ENCODE measurements at regions not wholly inside any gene's neighbourhood (a gene's known extent, or its start where the extent isn't known, plus 50 kb on each side); places are given as distances from the start of the nearest gene placed in this dataset.
"Not testable (repeated sequence)": the region's sequence is repeated elsewhere in the genome, so short reads cannot be mapped to it uniquely, and the experiment has no call there.

- DNase-seq: not testable (repeated sequence)
Observed at GRCh38 chr7:49100908-49101740, 176.8 kb downstream of the CDC14C start.

- DNase-seq: no peak
Observed at GRCh38 chr7:49102411-49102810, 178.1 kb downstream of the CDC14C start.

- no peak for DNase-seq
Observed at GRCh38 chr7:49111706-49112105, 187.4 kb downstream of the CDC14C start.

GRCh38 chr7:49112222-49112621 is 187.9 kb downstream of the CDC14C start:
- no peak for DNase-seq

GRCh38 chr7:49112647-49113046 is 188.3 kb downstream of the CDC14C start:
- no peak for DNase-seq

- DNase-seq: no peak
Observed at GRCh38 chr7:49119706-49120105, 195.4 kb downstream of the CDC14C start.

- no peak for DNase-seq
Observed at GRCh38 chr7:49125246-49125645, 200.9 kb downstream of the CDC14C start.

- no peak for DNase-seq
Observed at GRCh38 chr7:49127359-49127913, 203.1 kb downstream of the CDC14C start.

GRCh38 chr7:49137978-49138377 is 213.6 kb downstream of the CDC14C start:
- no peak for DNase-seq

- DNase-seq: no peak
Observed at GRCh38 chr7:49150486-49150885, 226.1 kb downstream of the CDC14C start.

GRCh38 chr7:49151146-49151545 is 226.8 kb downstream of the CDC14C start:
- DNase-seq: no peak

- no peak for DNase-seq
Observed at GRCh38 chr7:49158321-49158720, 234.0 kb downstream of the CDC14C start.

- no peak for DNase-seq
Observed at GRCh38 chr7:49159536-49159935, 235.2 kb downstream of the CDC14C start.

- no peak for DNase-seq
Observed at GRCh38 chr7:49166441-49166840, 242.1 kb downstream of the CDC14C start.

GRCh38 chr7:49172639-49173038 is 248.3 kb downstream of the CDC14C start:
- DNase-seq: no peak

GRCh38 chr7:49174396-49174795 is 250.0 kb downstream of the CDC14C start:
- no peak for DNase-seq

GRCh38 chr7:49187543-49188268 is 263.4 kb downstream of the CDC14C start:
- DNase-seq: no peak

- DNase-seq: no peak
Observed at GRCh38 chr7:49228426-49229098, 304.2 kb downstream of the CDC14C start.

GRCh38 chr7:49229246-49229645 is 304.9 kb downstream of the CDC14C start:
- no peak for DNase-seq

GRCh38 chr7:49243521-49243920 is 319.2 kb downstream of the CDC14C start:
- no peak for DNase-seq

- no peak for DNase-seq
Observed at GRCh38 chr7:49244543-49244942, 320.2 kb downstream of the CDC14C start.

GRCh38 chr7:49245062-49245461 is 320.7 kb downstream of the CDC14C start:
- DNase-seq: no peak

- no peak for DNase-seq
Observed at GRCh38 chr7:49247759-49248158, 323.4 kb downstream of the CDC14C start.
